K562 (cell line): ENCODE measurements at regions not wholly inside any gene's neighbourhood (a gene's known extent, or its start where the extent isn't known, plus 50 kb on each side); places are given as distances from the start of the nearest gene placed in this dataset.

Source experiments
- CBX5 ChIP-seq: IDR thresholded peaks from 2 replicates; pipeline ENCODE4 v1.6.1; 2014; ENCODE audit warnings: low read depth, borderline replicate concordance
- EZH2 ChIP-seq: IDR thresholded peaks from 2 replicates; pipeline ENCODE4 v1.6.1; 2012; ENCODE audit warnings: low read depth, mild to moderate bottlenecking, inconsistent platforms, low read length, borderline replicate concordance
- FOXJ3 ChIP-seq: sonication (generic); formaldehyde crosslinking; IDR thresholded peaks from 2 replicates; pipeline ENCODE4 v1.4.0; 2020; ENCODE audit warnings: mild to moderate bottlenecking, missing genetic modification reagents
- NRF1 ChIP-seq, 2 experiments: fragments of 450-650 bp; IDR thresholded peaks in 1 of 2; conservative IDR thresholded peaks in 1 of 2; 2 replicates each; pipeline ENCODE4 v1.6.1; 2014; ENCODE audit warnings: mild to moderate bottlenecking in 2 of 2
- PCBP2 ChIP-seq: fragments of 200-400 bp; formaldehyde crosslinking; IDR thresholded peaks from 2 replicates; pipeline ENCODE4 v1.6.1; 2018; ENCODE audit warnings: low read length, low read depth, mild to moderate bottlenecking, moderate library complexity; ENCODE audit not compliant: poor library complexity, severe bottlenecking
- RCOR1 ChIP-seq, 2 experiments: IDR thresholded peaks; 2 replicates each; pipeline ENCODE4 v1.6.1; 2012; ENCODE audit warnings: low read depth in 2 of 2, low read length in 2 of 2, borderline replicate concordance in 1 of 2, improper control_type of control experiment in 1 of 2
- TF ChIP-seq, protein P1 (sequence below), 3 experiments: IDR thresholded peaks in 2 of 3; conservative IDR thresholded peaks in 1 of 3; 2 replicates each; pipeline ENCODE4 v1.5.1; 2011 to 2012; ENCODE audit warnings: low read length in 3 of 3, mild to moderate bottlenecking in 3 of 3, control low read depth in 2 of 3, improper control_type of control experiment in 1 of 3, inconsistent platforms in 1 of 3, low read depth in 1 of 3, mixed read lengths in 1 of 3, moderate library complexity in 1 of 3; ENCODE audit not compliant: insufficient read depth in 2 of 3

- no peak for TF ChIP-seq EZH2
- TF ChIP-seq NRF1 (conservative IDR thresholded peaks at IDR 0.05 in 1 of 2, IDR thresholded peaks at IDR 0.05 in 1 of 2): no peak
- TF ChIP-seq, protein P1, sequence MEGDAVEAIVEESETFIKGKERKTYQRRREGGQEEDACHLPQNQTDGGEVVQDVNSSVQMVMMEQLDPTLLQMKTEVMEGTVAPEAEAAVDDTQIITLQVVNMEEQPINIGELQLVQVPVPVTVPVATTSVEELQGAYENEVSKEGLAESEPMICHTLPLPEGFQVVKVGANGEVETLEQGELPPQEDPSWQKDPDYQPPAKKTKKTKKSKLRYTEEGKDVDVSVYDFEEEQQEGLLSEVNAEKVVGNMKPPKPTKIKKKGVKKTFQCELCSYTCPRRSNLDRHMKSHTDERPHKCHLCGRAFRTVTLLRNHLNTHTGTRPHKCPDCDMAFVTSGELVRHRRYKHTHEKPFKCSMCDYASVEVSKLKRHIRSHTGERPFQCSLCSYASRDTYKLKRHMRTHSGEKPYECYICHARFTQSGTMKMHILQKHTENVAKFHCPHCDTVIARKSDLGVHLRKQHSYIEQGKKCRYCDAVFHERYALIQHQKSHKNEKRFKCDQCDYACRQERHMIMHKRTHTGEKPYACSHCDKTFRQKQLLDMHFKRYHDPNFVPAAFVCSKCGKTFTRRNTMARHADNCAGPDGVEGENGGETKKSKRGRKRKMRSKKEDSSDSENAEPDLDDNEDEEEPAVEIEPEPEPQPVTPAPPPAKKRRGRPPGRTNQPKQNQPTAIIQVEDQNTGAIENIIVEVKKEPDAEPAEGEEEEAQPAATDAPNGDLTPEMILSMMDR (IDR thresholded peaks at IDR 0.05 in 2 of 3, conservative IDR thresholded peaks at IDR 0.05 in 1 of 3; ENCODE audit: insufficient read depth in 2 of 3, low read depth in 1 of 3, low read length in 3 of 3): no peak
- no peak for TF ChIP-seq RCOR1 (IDR thresholded peaks at IDR 0.05; ENCODE audit: borderline replicate concordance in 1 of 2, low read depth in 2 of 2, low read length in 2 of 2)
- no peak for TF ChIP-seq FOXJ3
- TF ChIP-seq PCBP2: no peak
- no peak for TF ChIP-seq CBX5
Observed at GRCh38 chr21:22763442-22763841, 1765.2 kb downstream of the NCAM2 start.
